AG09309 (cell line): ENCODE measurements at regions not wholly inside any gene's neighbourhood (a gene's known extent, or its start where the extent isn't known, plus 50 kb on each side); places are given as distances from the start of the nearest gene placed in this dataset.

Source experiments
- DNase-seq: peaks from one replicate; pipeline ENCODE4 v3.0.0-alpha.2; 2010; ENCODE audit warnings: low read depth
- H3K4me3 ChIP-seq: 2 replicates; pipeline ENCODE4 v1.5.1; 2011; ENCODE audit warnings: mild to moderate bottlenecking, low read depth, low read length, moderate library complexity; ENCODE audit not compliant: control insufficient read depth
- CTCF ChIP-seq: IDR thresholded peaks from 2 replicates; pipeline ENCODE4 v1.5.1; 2011; ENCODE audit warnings: mild to moderate bottlenecking, low read depth, low read length, inconsistent platforms; ENCODE audit not compliant: insufficient read depth, control insufficient read depth; ENCODE audit errors: missing control alignments

DNA sequence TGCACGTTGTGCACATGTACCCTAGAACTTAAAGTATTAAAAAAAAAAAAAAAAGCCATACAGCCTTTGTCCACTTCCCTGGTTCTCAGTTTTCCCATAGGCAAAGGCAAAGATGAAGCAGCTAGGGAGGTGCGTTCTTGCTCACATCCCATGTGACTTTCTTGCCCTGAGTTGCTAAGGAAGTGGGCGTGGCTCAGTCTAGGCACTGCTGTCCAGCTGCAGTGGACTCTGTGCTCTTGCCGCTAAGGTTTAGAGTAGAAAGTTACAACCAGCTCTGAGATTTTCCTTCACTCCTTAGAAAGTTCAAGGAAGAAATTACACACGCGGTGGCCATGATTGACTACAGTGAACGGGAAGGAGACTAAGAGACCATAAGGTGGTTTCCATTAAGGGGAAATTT lies 144.7 kb downstream of the NAA11 start:
- no peak for DNase-seq
- no peak for TF ChIP-seq CTCF
- no peak overlapping the region for H3K4me3 ChIP-seq

GRCh38 chr4:79178760-79179159 lies 147.1 kb downstream of the NAA11 start:
- no peak for DNase-seq
- no peak overlapping the region for H3K4me3 ChIP-seq
- no peak for TF ChIP-seq CTCF

DNA sequence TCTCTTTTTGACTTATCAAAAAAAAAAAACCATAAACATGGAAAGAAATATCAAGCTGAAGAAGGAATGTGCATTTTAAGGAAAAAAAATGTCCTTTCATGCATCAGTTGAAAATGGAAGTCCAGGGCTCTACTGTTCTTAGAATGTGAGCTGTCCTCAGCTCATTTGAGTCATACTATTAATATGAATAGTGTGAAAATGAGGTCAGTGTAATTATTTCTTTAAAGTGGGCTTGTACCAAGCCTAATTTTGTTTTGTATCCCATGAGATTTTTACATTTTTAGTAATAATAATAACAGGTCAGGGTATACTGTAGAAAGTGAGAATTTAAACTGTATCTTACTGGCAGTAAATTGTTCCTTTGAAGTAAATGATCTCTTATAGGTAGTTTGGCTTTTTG lies 148.5 kb downstream of the NAA11 start:
- H3K4me3 ChIP-seq: no peak overlapping the region
- no peak for TF ChIP-seq CTCF
- no peak for DNase-seq

DNA sequence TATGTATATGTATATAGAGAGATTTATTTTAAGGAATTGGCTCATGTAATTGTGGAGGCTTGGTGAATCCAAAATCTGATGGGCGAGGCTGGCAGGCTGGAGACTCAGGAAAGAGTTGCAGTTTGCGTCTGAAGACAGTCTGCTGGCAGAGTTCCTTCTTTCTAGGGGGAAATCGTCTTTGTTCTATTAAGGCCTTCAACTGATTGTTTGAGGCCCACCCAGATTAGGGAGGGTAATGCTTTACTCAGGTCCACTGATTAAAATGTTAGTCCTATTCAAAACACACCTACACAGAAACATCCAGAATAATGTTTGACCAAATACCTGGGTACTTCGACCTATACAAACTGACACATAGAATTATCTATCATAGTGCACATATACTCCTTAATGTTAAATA lies 149.5 kb downstream of the NAA11 start:
- DNase-seq: no peak
- no peak overlapping the region for H3K4me3 ChIP-seq
- TF ChIP-seq CTCF: no peak

GRCh38 chr4:79175716-79176115 lies 150.1 kb downstream of the NAA11 start:
- DNase-seq: no peak
- TF ChIP-seq CTCF: no peak
- H3K4me3 ChIP-seq: no peak overlapping the region

DNA sequence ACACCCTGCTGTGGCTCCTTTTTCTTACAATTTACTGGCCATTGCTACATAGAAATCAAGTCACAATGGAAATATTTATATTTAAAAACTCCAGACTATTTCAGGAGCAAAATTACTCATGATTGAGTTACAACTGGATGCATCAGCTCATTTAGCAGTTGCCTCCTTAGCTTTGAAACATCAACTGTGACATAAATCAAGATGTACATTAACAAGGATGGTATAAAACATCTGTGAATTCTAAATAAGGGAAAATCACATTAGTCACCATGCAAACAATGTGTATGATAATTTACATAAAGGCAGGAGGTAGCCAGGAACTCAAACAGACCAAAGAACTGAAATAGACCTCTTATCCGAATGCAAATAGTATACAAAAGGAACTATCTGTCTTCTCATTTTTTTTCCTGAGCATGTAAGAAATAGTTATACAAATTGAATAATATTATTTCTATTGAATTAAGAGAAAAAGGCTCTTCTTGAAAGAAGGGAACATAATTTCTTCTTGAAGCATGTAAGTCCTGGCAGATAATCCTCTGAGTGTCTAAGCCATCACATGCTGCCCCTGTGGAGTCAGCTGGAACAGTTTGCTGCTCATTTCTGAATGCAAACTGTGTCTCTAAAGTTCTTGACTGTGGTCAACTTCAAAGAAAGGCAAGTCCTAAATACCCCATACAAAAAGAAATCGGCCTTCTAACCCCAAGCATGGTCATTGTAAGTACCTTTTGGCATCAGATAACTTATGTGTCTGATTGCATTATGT lies 151.2 kb downstream of the NAA11 start:
- DNase-seq: no peak
- no peak overlapping the region for H3K4me3 ChIP-seq
- TF ChIP-seq CTCF: no peak

DNA sequence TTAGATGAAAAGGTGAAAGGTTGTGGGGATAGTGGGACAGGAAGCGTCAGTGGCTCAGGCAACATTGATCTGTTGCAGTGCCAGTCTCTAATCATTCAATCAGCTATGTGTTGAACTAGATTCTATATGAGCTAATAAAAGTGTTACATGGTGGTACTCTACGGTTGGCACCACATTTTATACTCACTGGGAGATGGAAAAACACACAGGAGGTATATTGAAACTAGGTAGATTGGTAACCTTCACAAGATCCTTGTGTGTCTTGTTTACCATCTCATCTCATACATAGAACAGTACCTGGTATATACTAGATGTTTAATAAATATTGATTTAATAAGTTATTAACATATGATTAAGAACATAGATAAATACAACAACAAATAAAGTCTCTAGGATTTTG lies 152.7 kb downstream of the NAA11 start:
- no peak for TF ChIP-seq CTCF
- DNase-seq: no peak
- no peak overlapping the region for H3K4me3 ChIP-seq
